H7 (cell line): ENCODE measurements at regions not wholly inside any gene's neighbourhood (a gene's known extent, or its start where the extent isn't known, plus 50 kb on each side); places are given as distances from the start of the nearest gene placed in this dataset.
"Not testable (repeated sequence)": the region's sequence is repeated elsewhere in the genome, so short reads cannot be mapped to it uniquely, and the experiment has no call there.

Source experiments
- DNase-seq: peaks from one replicate; pipeline ENCODE4 v3.0.0; 2012
- H3K27me3 ChIP-seq: 2 replicates; pipeline ENCODE4 v1.6.0; 2011; ENCODE audit warnings: mild to moderate bottlenecking, low read length; ENCODE audit not compliant: control insufficient read depth, insufficient read depth
- H3K36me3 ChIP-seq: replicated peaks from 2 replicates; pipeline ENCODE4 v1.5.1; 2011; ENCODE audit warnings: low read length; ENCODE audit not compliant: control insufficient read depth, insufficient read depth
- H3K4me3 ChIP-seq: 2 replicates; pipeline ENCODE4 v1.5.1; 2011; ENCODE audit warnings: low read depth, mild to moderate bottlenecking, control low read depth, low read length, moderate library complexity; ENCODE audit not compliant: insufficient read depth

- not testable (repeated sequence) for H3K36me3 ChIP-seq, H3K27me3 ChIP-seq, DNase-seq, H3K4me3 ChIP-seq
Measured at GRCh38 chrX:109925003-109925402, 77.9 kb upstream of the TMEM164 start.

GRCh38 chrX:109925656-109926055, 77.3 kb upstream of the TMEM164 start:
- DNase-seq = no peak
- Histone ChIP-seq H3K27me3 (no peaks in the 10 kb centered on the region), H3K36me3 (no peaks in the 10 kb centered on the region), H3K4me3 (no peak overlapping the region)

- H3K4me3 ChIP-seq = no peak overlapping the region
- no peaks in the 10 kb centered on the region for H3K27me3 ChIP-seq
- H3K36me3 ChIP-seq = no peaks in the 10 kb centered on the region
- DNase-seq = no peak
Measured at GRCh38 chrX:109926118-109926517, 76.8 kb upstream of the TMEM164 start.

GRCh38 chrX:109926743-109927662, 75.9 kb upstream of the TMEM164 start:
- H3K27me3 ChIP-seq = no peaks in the 10 kb centered on the region

DNA sequence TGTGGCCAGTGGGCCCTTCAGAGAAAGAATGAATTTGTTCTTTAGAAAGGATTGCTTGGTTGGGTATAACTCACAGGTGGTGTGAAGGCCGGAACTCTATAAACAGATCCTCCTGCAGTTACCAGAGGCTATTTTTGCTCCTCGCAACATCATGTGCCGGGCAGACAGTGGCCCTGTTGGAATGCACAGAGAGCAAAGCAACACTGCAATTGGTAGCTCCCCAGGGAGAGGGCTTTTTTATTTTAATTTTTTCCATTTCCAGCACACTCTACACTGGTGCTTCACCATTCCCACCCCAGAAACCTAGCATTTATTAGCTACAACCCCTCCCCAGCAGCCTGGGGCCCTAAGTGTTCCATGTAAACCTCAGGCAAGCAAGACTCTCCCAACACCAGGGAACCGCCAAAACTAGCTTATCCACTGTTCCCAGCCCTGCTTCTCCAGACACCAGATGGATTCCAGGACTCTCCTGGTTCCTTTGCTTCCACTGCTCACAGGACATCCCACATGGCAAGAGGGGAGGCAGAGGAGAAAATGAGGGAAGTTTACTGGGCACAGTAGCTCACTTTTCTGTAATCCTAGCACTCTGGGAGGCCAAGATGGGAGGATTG, 75.1 kb upstream of the TMEM164 start:
- Histone ChIP-seq H3K27me3 (no peaks in the 10 kb centered on the region), H3K4me3 (no peak overlapping the region), H3K36me3 (no peaks in the 10 kb centered on the region)
- DNase-seq = no peak

More at GRCh38 chrX:109926743-109927662, 75.9 kb upstream of the TMEM164 start:
- Histone ChIP-seq H3K4me3 (no peak overlapping the region), H3K36me3 (no peaks in the 10 kb centered on the region)
- no peak for DNase-seq

GRCh38 chrX:109928596-109929335, 74.1 kb upstream of the TMEM164 start:
- no peak for DNase-seq
- Histone ChIP-seq H3K27me3 (no peaks in the 10 kb centered on the region), H3K4me3 (no peak overlapping the region), H3K36me3 (no peaks in the 10 kb centered on the region)

GRCh38 chrX:109931677-109932076, 71.2 kb upstream of the TMEM164 start:
- Histone ChIP-seq H3K36me3 (no peaks in the 10 kb centered on the region), H3K27me3 (no peaks in the 10 kb centered on the region), H3K4me3 (no peak overlapping the region)
- DNase-seq = no peak

GRCh38 chrX:109934434-109934833, 68.5 kb upstream of the TMEM164 start:
- Histone ChIP-seq H3K4me3 (no peak overlapping the region), H3K36me3 (no peaks in the 10 kb centered on the region), H3K27me3 (no peaks in the 10 kb centered on the region)
- no peak for DNase-seq

DNA sequence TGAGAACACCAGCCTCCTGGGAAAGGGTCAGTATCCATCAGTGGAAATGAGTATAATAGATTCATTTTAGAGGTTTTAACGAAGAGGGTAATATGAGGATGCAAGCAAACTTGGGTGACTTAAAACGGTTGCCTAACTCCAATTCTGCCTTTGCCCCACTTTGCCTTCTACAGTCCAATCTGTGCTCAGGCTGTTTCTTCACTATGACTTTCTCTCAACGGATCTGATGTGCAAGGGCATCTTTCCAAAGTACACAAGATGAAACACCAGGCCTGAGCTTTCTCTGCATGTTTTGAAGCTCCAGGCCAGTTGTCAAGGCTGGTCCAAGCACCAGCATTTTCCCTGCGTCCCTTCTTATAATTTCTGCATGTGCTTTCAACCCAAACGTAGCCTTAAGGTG, 68.0 kb upstream of the TMEM164 start:
- no peak for DNase-seq
- no peaks in the 10 kb centered on the region for H3K36me3 ChIP-seq
- no peaks in the 10 kb centered on the region for H3K27me3 ChIP-seq
- no peak overlapping the region for H3K4me3 ChIP-seq

- Histone ChIP-seq H3K27me3 (no peaks in the 10 kb centered on the region), H3K4me3 (no peak overlapping the region), H3K36me3 (no peaks in the 10 kb centered on the region)
- DNase-seq = no peak
Measured at GRCh38 chrX:109936114-109936513, 66.8 kb upstream of the TMEM164 start.

DNA sequence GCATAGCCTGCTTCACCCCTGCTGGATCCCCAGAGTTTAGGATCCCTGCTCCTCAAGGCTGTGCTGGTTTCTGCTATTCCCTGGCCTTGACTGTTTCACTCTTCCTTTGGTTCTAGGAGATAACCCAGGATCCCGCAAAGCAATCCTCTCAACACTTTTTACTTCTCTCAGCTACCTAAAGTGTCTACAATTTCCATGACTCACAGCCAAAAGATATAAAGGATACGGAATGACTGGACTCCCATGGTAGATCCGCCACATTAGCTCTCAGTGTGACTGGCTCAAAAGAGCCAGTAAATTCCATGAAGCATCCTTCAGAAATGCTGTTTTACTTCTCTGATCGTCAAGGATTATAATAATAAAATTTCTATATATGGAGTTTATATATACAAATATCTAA, 66.3 kb upstream of the TMEM164 start:
- H3K27me3 ChIP-seq = no peaks in the 10 kb centered on the region
- DNase-seq = no peak
- no peak overlapping the region for H3K4me3 ChIP-seq
- H3K36me3 ChIP-seq = no peaks in the 10 kb centered on the region

- no peak for DNase-seq
- Histone ChIP-seq H3K4me3 (no peak overlapping the region), H3K36me3 (no peaks in the 10 kb centered on the region), H3K27me3 (no peaks in the 10 kb centered on the region)
Measured at GRCh38 chrX:109939498-109939897, 63.4 kb upstream of the TMEM164 start.

DNA sequence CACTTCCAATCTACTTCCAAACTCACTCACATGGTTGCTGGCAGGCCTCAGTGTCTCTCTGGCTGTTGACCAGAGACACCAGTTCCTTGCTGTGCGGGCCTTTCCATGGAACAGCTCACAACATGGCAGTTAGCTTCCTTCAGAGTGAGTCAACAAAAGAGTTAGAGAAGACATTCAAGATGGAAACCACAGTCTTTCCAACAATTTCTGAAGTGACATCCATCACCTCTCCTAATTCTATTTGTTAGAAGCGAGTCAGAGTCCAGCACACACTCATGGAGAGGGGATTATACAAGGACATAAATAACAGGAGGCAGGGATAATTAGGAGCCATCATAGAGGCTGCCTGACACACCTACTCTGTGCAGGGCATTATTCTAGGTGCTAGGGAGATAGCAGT, 62.5 kb upstream of the TMEM164 start:
- H3K27me3 ChIP-seq = no peaks in the 10 kb centered on the region
- H3K4me3 ChIP-seq = no peak overlapping the region
- H3K36me3 ChIP-seq = no peaks in the 10 kb centered on the region
- no peak for DNase-seq

DNA sequence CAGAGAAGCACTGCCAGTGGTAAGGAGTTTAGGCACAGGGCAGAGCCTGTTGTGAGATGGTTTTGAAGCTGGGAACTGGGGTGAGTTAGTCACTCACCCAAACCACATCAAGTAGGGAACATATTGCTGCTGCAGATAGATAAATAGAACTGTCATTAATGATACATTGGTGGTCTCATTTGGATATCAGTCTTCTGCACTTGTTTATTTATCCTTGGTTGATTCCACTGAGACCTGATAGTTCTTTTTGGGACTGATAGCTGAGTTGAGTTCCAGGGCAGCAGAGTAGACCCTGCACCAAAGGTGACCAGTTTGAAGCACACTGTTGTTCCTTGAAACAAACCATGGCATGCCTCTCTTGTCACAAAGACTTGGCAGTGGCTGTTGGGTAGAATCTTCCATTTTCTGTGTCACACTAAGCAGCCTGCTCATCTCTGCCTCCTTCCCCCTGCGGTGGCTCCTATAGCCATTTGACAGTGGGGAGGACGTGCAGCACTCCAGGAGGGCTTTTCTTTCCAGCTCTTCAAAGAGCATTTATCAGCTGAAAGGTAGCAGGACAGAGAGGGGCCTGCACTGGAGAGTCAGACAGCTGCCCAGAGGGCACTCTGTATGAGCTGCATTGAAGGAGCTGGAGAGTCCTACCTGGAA, 59.7 kb upstream of the TMEM164 start:
- no peak overlapping the region for H3K4me3 ChIP-seq
- no peaks in the 10 kb centered on the region for H3K27me3 ChIP-seq
- H3K36me3 ChIP-seq = no peaks in the 10 kb centered on the region
- DNase-seq = no peak
